ENCODE measurements at regions not wholly inside any gene's neighbourhood (a gene's known extent, or its start where the extent isn't known, plus 50 kb on each side); places are given as distances from the start of the nearest gene placed in this dataset.
"Not testable (repeated sequence)": the region's sequence is repeated elsewhere in the genome, so short reads cannot be mapped to it uniquely, and the experiment has no call there.

- DNase-seq (ENCODE audit: low read depth), result no peak
Observed at GRCh38 chr14:53743371-53743770, 213.3 kb downstream of the BMP4 start.

- DNase-seq (ENCODE audit: low read depth), result no peak
Observed at GRCh38 chr14:53742233-53742620, 214.4 kb downstream of the BMP4 start.

GRCh38 chr14:53741479-53742232, 215.0 kb downstream of the BMP4 start:
- no peak for DNase-seq (ENCODE audit: low read depth)

- no peak for DNase-seq (ENCODE audit: low read depth)
Observed at GRCh38 chr14:53740570-53740969, 216.1 kb downstream of the BMP4 start.

GRCh38 chr14:53735916-53736315, 220.7 kb downstream of the BMP4 start:
- no peak for DNase-seq (ENCODE audit: low read depth)

- no peak for DNase-seq (ENCODE audit: low read depth)
Observed at GRCh38 chr14:53723221-53723620, 233.4 kb downstream of the BMP4 start.

GRCh38 chr14:53719536-53719935, 237.1 kb downstream of the BMP4 start:
- DNase-seq (ENCODE audit: low read depth), result no peak

GRCh38 chr14:53716578-53716977, 240.0 kb downstream of the BMP4 start:
- no peak for DNase-seq (ENCODE audit: low read depth)

GRCh38 chr14:53715193-53715721, 241.4 kb downstream of the BMP4 start:
- DNase-seq (ENCODE audit: low read depth), result no peak

- DNase-seq (ENCODE audit: low read depth), result no peak
Observed at GRCh38 chr14:53714495-53715192, 242.0 kb downstream of the BMP4 start.

GRCh38 chr14:53712901-53713300, 243.7 kb downstream of the BMP4 start:
- DNase-seq (ENCODE audit: low read depth), result not testable (repeated sequence)

- no peak for DNase-seq (ENCODE audit: low read depth)
Observed at GRCh38 chr14:53711205-53711604, 245.4 kb downstream of the BMP4 start.

- DNase-seq (ENCODE audit: low read depth), result no peak
Observed at GRCh38 chr14:53710615-53711014, 246.0 kb downstream of the BMP4 start.

- no peak for DNase-seq (ENCODE audit: low read depth)
Observed at GRCh38 chr14:53709381-53709780, 247.2 kb downstream of the BMP4 start.

GRCh38 chr14:53703457-53703856, 253.2 kb downstream of the BMP4 start:
- DNase-seq (ENCODE audit: low read depth), result no peak

- no peak for DNase-seq (ENCODE audit: low read depth)
Observed at GRCh38 chr14:53701108-53701875, 255.3 kb downstream of the BMP4 start.

GRCh38 chr14:53696217-53696965, 260.2 kb downstream of the BMP4 start:
- DNase-seq (ENCODE audit: low read depth), result no peak

- DNase-seq (ENCODE audit: low read depth), result no peak
Observed at GRCh38 chr14:53695692-53696214, 260.9 kb downstream of the BMP4 start.

GRCh38 chr14:53692885-53693284, 263.7 kb downstream of the BMP4 start:
- DNase-seq (ENCODE audit: low read depth), result no peak

GRCh38 chr14:53692451-53692850, 264.2 kb downstream of the BMP4 start:
- DNase-seq (ENCODE audit: low read depth), result no peak

GRCh38 chr14:53683229-53683628, 273.4 kb downstream of the BMP4 start:
- DNase-seq (ENCODE audit: low read depth), result no peak

- DNase-seq (ENCODE audit: low read depth), result no peak
Observed at GRCh38 chr14:53672526-53672925, 284.1 kb downstream of the BMP4 start.

Data from stimulated activated CD8-positive, alpha-beta memory T cell treated with anti-CD3 and anti-CD28 coated beads, Interleukin-7, amount 100 ng/mL, for 24 hours (primary cell).